Gastrocnemius medialis (tissue), 4 donors: ENCODE measurements at regions not wholly inside any gene's neighbourhood (a gene's known extent, or its start where the extent isn't known, plus 50 kb on each side); places are given as distances from the start of the nearest gene placed in this dataset.

Experiments used
- POLR2A ChIP-seq, 2 donors: fragments of 450-650 bp; IDR thresholded peaks; one replicate each; pipeline ENCODE4 v1.6.1; 2017; ENCODE audit warnings: antibody characterized with exemption in 2 of 2, mild to moderate bottlenecking in 2 of 2, moderate library complexity in 2 of 2
- TF ChIP-seq, protein P1 (sequence below), 5 experiments: fragments of 450-650 bp in 3 of 5; fragments of 200-600 bp in 2 of 5; sonication (generic) in 2 of 5; IDR thresholded peaks in 4 of 5; conservative IDR thresholded peaks in 1 of 5; 1 replicate in 4 of 5; 2 replicates in 1 of 5; pipeline ENCODE4 v1.5.1; 2016 to 2019; ENCODE audit warnings: antibody characterized with exemption in 5 of 5, mild to moderate bottlenecking in 3 of 5, moderate library complexity in 3 of 5

- TF ChIP-seq, protein P1, sequence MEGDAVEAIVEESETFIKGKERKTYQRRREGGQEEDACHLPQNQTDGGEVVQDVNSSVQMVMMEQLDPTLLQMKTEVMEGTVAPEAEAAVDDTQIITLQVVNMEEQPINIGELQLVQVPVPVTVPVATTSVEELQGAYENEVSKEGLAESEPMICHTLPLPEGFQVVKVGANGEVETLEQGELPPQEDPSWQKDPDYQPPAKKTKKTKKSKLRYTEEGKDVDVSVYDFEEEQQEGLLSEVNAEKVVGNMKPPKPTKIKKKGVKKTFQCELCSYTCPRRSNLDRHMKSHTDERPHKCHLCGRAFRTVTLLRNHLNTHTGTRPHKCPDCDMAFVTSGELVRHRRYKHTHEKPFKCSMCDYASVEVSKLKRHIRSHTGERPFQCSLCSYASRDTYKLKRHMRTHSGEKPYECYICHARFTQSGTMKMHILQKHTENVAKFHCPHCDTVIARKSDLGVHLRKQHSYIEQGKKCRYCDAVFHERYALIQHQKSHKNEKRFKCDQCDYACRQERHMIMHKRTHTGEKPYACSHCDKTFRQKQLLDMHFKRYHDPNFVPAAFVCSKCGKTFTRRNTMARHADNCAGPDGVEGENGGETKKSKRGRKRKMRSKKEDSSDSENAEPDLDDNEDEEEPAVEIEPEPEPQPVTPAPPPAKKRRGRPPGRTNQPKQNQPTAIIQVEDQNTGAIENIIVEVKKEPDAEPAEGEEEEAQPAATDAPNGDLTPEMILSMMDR (IDR thresholded peaks at IDR 0.05 in 4 of 5, conservative IDR thresholded peaks at IDR 0.05 in 1 of 5): no peak
- no peak for TF ChIP-seq POLR2A (IDR thresholded peaks at IDR 0.05)
Observed at GRCh38 chr6:103011605-103012004, 1618.1 kb downstream of the GRIK2 start.
